ENCODE measurements at regions not wholly inside any gene's neighbourhood (a gene's known extent, or its start where the extent isn't known, plus 50 kb on each side); places are given as distances from the start of the nearest gene placed in this dataset.

GRCh38 chr20:56826705-56827665, 197.9 kb downstream of the TFAP2C start:
- Mint-ChIP-seq H3K27me3 (peaks cover 22% of the 10 kb centered on the region), H3K4me3 (no peak overlapping the region), H3K27ac (no peak overlapping the region), H3K36me3 (ENCODE audit: low read depth) (no peaks in the 10 kb centered on the region), H3K9me3 (no peaks in the 10 kb centered on the region), H3K4me1 (no peaks in the 10 kb centered on the region)
- POLR2A ChIA-PET: no interaction called here
- DNase-seq: no peak
- CTCF ChIA-PET: no interaction called here

DNA sequence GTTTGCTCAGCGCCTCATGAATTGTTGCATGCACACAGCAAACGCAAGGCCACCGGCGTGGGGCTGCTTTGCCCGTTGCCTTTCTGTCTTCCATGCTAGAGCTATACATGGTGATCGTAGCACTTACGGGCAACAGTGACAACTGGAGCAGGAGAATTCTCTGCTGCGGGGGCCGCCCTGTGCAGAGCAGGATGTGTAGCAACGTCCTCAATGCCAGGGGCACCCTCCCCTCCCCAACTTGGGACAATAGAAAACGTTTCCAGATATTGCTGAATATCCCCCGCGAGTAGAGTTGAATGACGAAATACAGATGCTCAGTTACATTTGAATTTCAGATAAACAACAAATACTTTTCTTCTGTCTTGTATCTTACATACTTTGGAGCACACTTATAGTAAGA, 198.7 kb downstream of the TFAP2C start:
- DNase-seq: no peak
- H3K4me1 Mint-ChIP-seq: no peaks in the 10 kb centered on the region
- no peak overlapping the region for H3K27ac Mint-ChIP-seq
- ChIA-PET CTCF (no interaction called here), POLR2A (no interaction called here)
- peaks cover 22% of the 10 kb centered on the region for H3K27me3 Mint-ChIP-seq
- H3K4me3 Mint-ChIP-seq: no peak overlapping the region
- no peaks in the 10 kb centered on the region for H3K36me3 Mint-ChIP-seq (ENCODE audit: low read depth)
- H3K9me3 Mint-ChIP-seq: no peaks in the 10 kb centered on the region

GRCh38 chr20:56828402-56828801, 199.3 kb downstream of the TFAP2C start:
- no peak overlapping the region for H3K4me3 Mint-ChIP-seq
- peaks cover 22% of the 10 kb centered on the region for H3K27me3 Mint-ChIP-seq
- DNase-seq: no peak
- ChIA-PET POLR2A (no interaction called here), CTCF (no interaction called here)
- no peak overlapping the region for H3K27ac Mint-ChIP-seq
- no peaks in the 10 kb centered on the region for H3K4me1 Mint-ChIP-seq
- H3K36me3 Mint-ChIP-seq (ENCODE audit: low read depth): no peaks in the 10 kb centered on the region
- no peaks in the 10 kb centered on the region for H3K9me3 Mint-ChIP-seq

- no peaks in the 10 kb centered on the region for H3K36me3 Mint-ChIP-seq (ENCODE audit: low read depth)
- POLR2A ChIA-PET: no interaction called here
- CTCF ChIA-PET: no interaction called here
Observed at GRCh38 chr20:56829788-56830385, 200.8 kb downstream of the TFAP2C start.

DNA sequence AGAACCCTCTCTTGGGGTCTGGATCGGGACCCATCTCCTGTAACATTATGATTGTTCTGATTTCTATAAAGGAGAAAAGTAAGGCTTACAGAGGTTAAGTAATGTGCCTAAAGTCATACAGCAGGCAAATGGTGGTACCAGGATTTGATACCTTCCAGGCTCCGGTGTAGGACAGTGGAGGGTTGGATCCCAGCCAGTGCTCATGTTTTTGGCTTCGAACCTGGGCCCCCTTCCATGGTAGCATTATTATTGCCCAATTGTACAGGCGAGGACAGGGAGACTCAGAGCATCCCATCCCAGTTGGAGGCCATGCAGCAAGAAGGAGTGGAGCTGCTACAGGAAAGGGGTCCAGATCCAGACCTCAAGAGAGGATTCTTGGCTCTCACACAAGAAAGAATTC, 202.7 kb downstream of the TFAP2C start:
- no peak overlapping the region for H3K27ac Mint-ChIP-seq
- peaks cover 22% of the 10 kb centered on the region for H3K27me3 Mint-ChIP-seq
- ChIA-PET POLR2A (no interaction called here), CTCF (no interaction called here)
- H3K36me3 Mint-ChIP-seq (ENCODE audit: low read depth): no peaks in the 10 kb centered on the region
- no peaks in the 10 kb centered on the region for H3K4me1 Mint-ChIP-seq
- no peak for DNase-seq
- no peak overlapping the region for H3K4me3 Mint-ChIP-seq
- no peaks in the 10 kb centered on the region for H3K9me3 Mint-ChIP-seq

More at GRCh38 chr20:56829788-56830385, 200.8 kb downstream of the TFAP2C start:
- DNase-seq: no peak
- Mint-ChIP-seq H3K4me3 (no peak overlapping the region), H3K27ac (no peak overlapping the region), H3K9me3 (no peaks in the 10 kb centered on the region), H3K4me1 (no peaks in the 10 kb centered on the region), H3K27me3 (peaks cover 22% of the 10 kb centered on the region)

- H3K9me3 Mint-ChIP-seq: no peaks in the 10 kb centered on the region
- H3K4me1 Mint-ChIP-seq: no peaks in the 10 kb centered on the region
- peaks cover 17% of the 10 kb centered on the region for H3K27me3 Mint-ChIP-seq
- ChIA-PET POLR2A (no interaction called here), CTCF (interaction anchor here (1.1 kb wide), 1 partner anchor 12 kb away, joined by 3 read pairs; no protein-coding TSS in a partner anchor)
- H3K27ac Mint-ChIP-seq: no peak overlapping the region
- no peak for DNase-seq
- no peaks in the 10 kb centered on the region for H3K36me3 Mint-ChIP-seq (ENCODE audit: low read depth)
- no peak overlapping the region for H3K4me3 Mint-ChIP-seq
Observed at GRCh38 chr20:56833427-56833826, 204.3 kb downstream of the TFAP2C start.

- Mint-ChIP-seq H3K27me3 (no peaks in the 10 kb centered on the region), H3K36me3 (ENCODE audit: low read depth) (no peaks in the 10 kb centered on the region), H3K9me3 (no peaks in the 10 kb centered on the region), H3K4me3 (no peak overlapping the region), H3K4me1 (no peaks in the 10 kb centered on the region), H3K27ac (no peak overlapping the region)
- CTCF ChIA-PET: no interaction called here
- DNase-seq: no peak
- POLR2A ChIA-PET: no interaction called here
Observed at GRCh38 chr20:56835829-56836550, 206.9 kb downstream of the TFAP2C start.

DNA sequence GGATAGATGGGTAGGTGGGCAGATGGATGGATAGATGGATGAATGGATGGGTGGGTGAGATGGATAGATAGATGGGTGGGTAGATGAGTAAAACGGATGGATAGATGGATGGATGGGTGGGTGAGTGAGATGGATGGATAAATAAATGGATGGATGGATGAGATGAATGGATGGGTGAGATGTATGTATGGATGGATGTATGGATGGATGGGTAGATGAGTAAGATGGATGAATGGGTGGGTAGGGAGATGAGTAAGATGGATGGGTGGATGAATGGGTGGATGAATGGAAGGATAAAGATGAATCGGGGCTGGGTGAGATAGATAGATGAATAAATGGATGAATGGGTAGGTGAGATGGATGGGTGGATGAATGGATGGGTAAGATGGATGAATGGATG, 210.1 kb downstream of the TFAP2C start:
- ChIA-PET POLR2A (no interaction called here), CTCF (no interaction called here)
- Mint-ChIP-seq H3K4me1 (no peaks in the 10 kb centered on the region), H3K36me3 (ENCODE audit: low read depth) (no peaks in the 10 kb centered on the region), H3K9me3 (no peaks in the 10 kb centered on the region), H3K27me3 (no peaks in the 10 kb centered on the region), H3K4me3 (no peak overlapping the region), H3K27ac (no peak overlapping the region)
- DNase-seq: no peak

DNA sequence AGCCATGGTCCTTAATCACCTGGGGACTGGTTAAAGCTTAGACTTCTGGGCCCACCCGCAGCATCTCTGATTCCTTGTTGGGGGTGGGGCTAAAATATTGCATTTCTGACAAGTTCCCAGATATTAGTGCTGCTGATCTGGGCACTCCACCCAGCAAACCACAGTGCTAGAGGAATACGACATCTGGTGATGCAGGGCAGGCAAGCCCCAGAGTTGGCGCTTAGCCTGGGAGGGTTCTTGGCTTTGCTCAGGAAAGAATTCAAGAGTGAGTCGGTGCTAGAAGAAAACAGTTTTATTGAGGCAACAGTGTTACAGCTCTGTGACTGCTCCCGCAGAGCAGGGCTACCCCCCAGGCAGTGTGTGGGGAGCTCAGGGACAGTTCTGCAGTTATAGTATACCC, 210.7 kb downstream of the TFAP2C start:
- H3K27me3 Mint-ChIP-seq: no peaks in the 10 kb centered on the region
- H3K4me1 Mint-ChIP-seq: no peaks in the 10 kb centered on the region
- ChIA-PET CTCF (no interaction called here), POLR2A (no interaction called here)
- DNase-seq: no peak
- H3K9me3 Mint-ChIP-seq: no peaks in the 10 kb centered on the region
- no peaks in the 10 kb centered on the region for H3K36me3 Mint-ChIP-seq (ENCODE audit: low read depth)
- no peak overlapping the region for H3K4me3 Mint-ChIP-seq
- no peak overlapping the region for H3K27ac Mint-ChIP-seq

- H3K27ac Mint-ChIP-seq: no peak overlapping the region
- POLR2A ChIA-PET: no interaction called here
- no peaks in the 10 kb centered on the region for H3K36me3 Mint-ChIP-seq (ENCODE audit: low read depth)
- H3K4me1 Mint-ChIP-seq: no peaks in the 10 kb centered on the region
- no peaks in the 10 kb centered on the region for H3K9me3 Mint-ChIP-seq
- CTCF ChIA-PET: no interaction called here
- H3K27me3 Mint-ChIP-seq: no peaks in the 10 kb centered on the region
- H3K4me3 Mint-ChIP-seq: no peak overlapping the region
- no peak for DNase-seq
Observed at GRCh38 chr20:56840716-56841261, 211.7 kb downstream of the TFAP2C start.

DNA sequence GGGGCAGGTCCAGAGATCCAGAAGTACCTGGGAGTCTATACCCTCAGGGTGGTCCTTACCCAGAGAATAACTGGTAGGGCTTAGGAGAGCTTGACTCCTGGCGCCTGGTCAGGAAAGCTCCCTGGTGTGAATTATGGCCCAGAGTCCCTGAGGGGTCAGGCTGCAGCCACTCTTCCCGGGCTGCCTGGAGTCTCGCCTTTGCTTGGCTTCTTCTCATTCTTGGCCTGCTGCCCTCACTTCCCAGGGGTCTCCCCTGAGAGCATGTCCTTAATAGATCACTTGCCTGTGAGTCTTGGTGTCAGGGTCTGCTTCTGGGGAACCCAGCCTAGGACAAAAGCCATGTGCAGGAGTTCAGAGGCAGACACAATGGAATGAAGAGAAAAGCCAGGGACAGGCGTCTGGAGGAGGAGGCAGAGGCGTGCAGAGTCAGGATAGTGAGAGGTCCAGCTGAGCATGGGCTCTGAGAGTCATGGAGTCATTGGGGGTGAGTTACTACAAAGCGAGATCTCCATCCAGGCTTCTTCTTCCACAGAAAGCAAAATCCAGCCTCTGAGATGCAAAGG, 212.3 kb downstream of the TFAP2C start:
- POLR2A ChIA-PET: no interaction called here

GRCh38 chr20:56842056-56842455, 212.9 kb downstream of the TFAP2C start:
- H3K36me3 Mint-ChIP-seq (ENCODE audit: low read depth): no peaks in the 10 kb centered on the region
- no peaks in the 10 kb centered on the region for H3K27me3 Mint-ChIP-seq
- H3K4me3 Mint-ChIP-seq: no peak overlapping the region
- POLR2A ChIA-PET: no interaction called here
- CTCF ChIA-PET: no interaction called here
- no peak overlapping the region for H3K27ac Mint-ChIP-seq
- H3K4me1 Mint-ChIP-seq: no peaks in the 10 kb centered on the region
- no peak for DNase-seq
- no peaks in the 10 kb centered on the region for H3K9me3 Mint-ChIP-seq

More for the DNA sequence above, 212.3 kb downstream of the TFAP2C start:
- no peaks in the 10 kb centered on the region for H3K27me3 Mint-ChIP-seq
- no peak overlapping the region for H3K4me3 Mint-ChIP-seq
- CTCF ChIA-PET: no interaction called here
- no peaks in the 10 kb centered on the region for H3K4me1 Mint-ChIP-seq
- no peak for DNase-seq
- H3K27ac Mint-ChIP-seq: no peak overlapping the region
- H3K36me3 Mint-ChIP-seq (ENCODE audit: low read depth): no peaks in the 10 kb centered on the region
- no peaks in the 10 kb centered on the region for H3K9me3 Mint-ChIP-seq

- H3K27ac Mint-ChIP-seq: no peak overlapping the region
- CTCF ChIA-PET: no interaction called here
- H3K36me3 Mint-ChIP-seq (ENCODE audit: low read depth): no peaks in the 10 kb centered on the region
- no peaks in the 10 kb centered on the region for H3K4me1 Mint-ChIP-seq
- no peaks in the 10 kb centered on the region for H3K27me3 Mint-ChIP-seq
- DNase-seq: no peak
- no peak overlapping the region for H3K4me3 Mint-ChIP-seq
- H3K9me3 Mint-ChIP-seq: no peaks in the 10 kb centered on the region
- POLR2A ChIA-PET: no interaction called here
Observed at GRCh38 chr20:56843386-56843785, 214.3 kb downstream of the TFAP2C start.
